22Rv1 (cell line): ENCODE measurements at regions not wholly inside any gene's neighbourhood (a gene's known extent, or its start where the extent isn't known, plus 50 kb on each side); places are given as distances from the start of the nearest gene placed in this dataset.

Source experiments
- ZFX ChIP-seq: fragments of 450-650 bp; IDR thresholded peaks from 2 replicates; pipeline ENCODE4 v1.6.1; 2017; ENCODE audit warnings: antibody characterized with exemption, borderline replicate concordance
- TF ChIP-seq, protein P1 (sequence below): fragments of 450-650 bp; IDR thresholded peaks from 2 replicates; pipeline ENCODE4 v1.5.1; 2017; ENCODE audit warnings: mild to moderate bottlenecking

GRCh38 chr13:40118337-40118736 lies 462.9 kb downstream of the COG6 start:
- TF ChIP-seq, protein P1, sequence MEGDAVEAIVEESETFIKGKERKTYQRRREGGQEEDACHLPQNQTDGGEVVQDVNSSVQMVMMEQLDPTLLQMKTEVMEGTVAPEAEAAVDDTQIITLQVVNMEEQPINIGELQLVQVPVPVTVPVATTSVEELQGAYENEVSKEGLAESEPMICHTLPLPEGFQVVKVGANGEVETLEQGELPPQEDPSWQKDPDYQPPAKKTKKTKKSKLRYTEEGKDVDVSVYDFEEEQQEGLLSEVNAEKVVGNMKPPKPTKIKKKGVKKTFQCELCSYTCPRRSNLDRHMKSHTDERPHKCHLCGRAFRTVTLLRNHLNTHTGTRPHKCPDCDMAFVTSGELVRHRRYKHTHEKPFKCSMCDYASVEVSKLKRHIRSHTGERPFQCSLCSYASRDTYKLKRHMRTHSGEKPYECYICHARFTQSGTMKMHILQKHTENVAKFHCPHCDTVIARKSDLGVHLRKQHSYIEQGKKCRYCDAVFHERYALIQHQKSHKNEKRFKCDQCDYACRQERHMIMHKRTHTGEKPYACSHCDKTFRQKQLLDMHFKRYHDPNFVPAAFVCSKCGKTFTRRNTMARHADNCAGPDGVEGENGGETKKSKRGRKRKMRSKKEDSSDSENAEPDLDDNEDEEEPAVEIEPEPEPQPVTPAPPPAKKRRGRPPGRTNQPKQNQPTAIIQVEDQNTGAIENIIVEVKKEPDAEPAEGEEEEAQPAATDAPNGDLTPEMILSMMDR: no peak
- TF ChIP-seq ZFX: no peak
